Gastroesophageal sphincter (tissue), 4 donors: ENCODE measurements at regions not wholly inside any gene's neighbourhood (a gene's known extent, or its start where the extent isn't known, plus 50 kb on each side); places are given as distances from the start of the nearest gene placed in this dataset.

ENCODE experiments used
- ATAC-seq: fragments of 150-250 bp; one replicate; pipeline ENCODE4 v1.9.1; 2016; ENCODE audit warnings: mild to moderate bottlenecking, moderate library complexity
- H3K27ac ChIP-seq, 4 donors: fragments of 200-600 bp; sonication (generic) in 3 of 4; 1 replicate in 3 of 4; 2 replicates in 1 of 4; pipeline ENCODE4 v1.5.1; 2016 to 2019
- H3K27me3 ChIP-seq: fragments of 200-600 bp; sonication (generic); one replicate; pipeline ENCODE4 v1.5.1; 2019
- H3K36me3 ChIP-seq, 2 donors: fragments of 200-600 bp; sonication (generic); one replicate each; pipeline ENCODE4 v1.5.1; 2019; ENCODE audit warnings: control low read depth in 1 of 2
- H3K4me1 ChIP-seq, 3 donors: fragments of 200-600 bp; sonication (generic); 1 replicate in 2 of 3; 2 replicates in 1 of 3; pipeline ENCODE4 v1.5.1; 2016 to 2019; ENCODE audit warnings: control low read depth in 2 of 3
- H3K4me3 ChIP-seq, 2 donors: fragments of 200-600 bp; sonication (generic); one replicate each; pipeline ENCODE4 v1.5.1; 2019; ENCODE audit warnings: mild to moderate bottlenecking in 1 of 2, moderate library complexity in 1 of 2
- H3K9me3 ChIP-seq, 3 donors: fragments of 200-600 bp; sonication (generic); one replicate each; pipeline ENCODE4 v1.5.1; 2017 to 2019; ENCODE audit warnings: control low read depth in 2 of 3
- CTCF ChIP-seq, 4 experiments: fragments of 200-600 bp in 2 of 4; fragments of 450-650 bp in 2 of 4; sonication (generic) in 1 of 4; IDR thresholded peaks; one replicate each; pipeline ENCODE4 v1.5.1; 2017 to 2019; ENCODE audit warnings: antibody characterized with exemption in 4 of 4, mild to moderate bottlenecking in 2 of 4, moderate library complexity in 2 of 4
- EP300 ChIP-seq: sonication (generic); formaldehyde crosslinking; IDR thresholded peaks from one replicate; pipeline ENCODE4 v1.6.1; 2017; ENCODE audit warnings: antibody characterized with exemption, mild to moderate bottlenecking
- POLR2A ChIP-seq, 2 donors: fragments of 450-650 bp; IDR thresholded peaks; one replicate each; pipeline ENCODE4 v1.6.1; 2017; ENCODE audit warnings: antibody characterized with exemption in 2 of 2, mild to moderate bottlenecking in 2 of 2, moderate library complexity in 1 of 2
- POLR2AphosphoS5 ChIP-seq: sonication (generic); formaldehyde crosslinking; IDR thresholded peaks from one replicate; pipeline ENCODE4 v1.6.1; 2017; ENCODE audit warnings: antibody characterized with exemption
- WGBS, 2 donors: methylation state at CpG; one replicate each; pipeline ENCODE4 v1.1.5; 2018; ENCODE audit warnings: low coverage in 1 of 2; 5-methylcytosine and 5-hydroxymethylcytosine counted together

GRCh38 chr3:8233938-8234337 lies 267.7 kb upstream of the LMCD1 start:
- 90 to 100% methylated on average over 2 of the region's 2 CpGs for WGBS, 2 donors

GRCh38 chr3:8236264-8236663 lies 265.4 kb upstream of the LMCD1 start:
- no peak for ATAC-seq
- H3K4me3 ChIP-seq = no peak overlapping the region
- 73 to 82% methylated on average over 3 of the region's 3 CpGs for WGBS, 2 donors
- H3K27ac ChIP-seq = peak overlapping the region in 1 of 4 donors; percentile 73
- H3K4me1 ChIP-seq = peaks cover 0 to 34% (median 6%) of the 10 kb centered on the region in 3 donors
- no peaks in the 10 kb centered on the region for H3K9me3 ChIP-seq
- TF ChIP-seq CTCF (IDR thresholded peaks at IDR 0.05) (no peak), POLR2A (IDR thresholded peaks at IDR 0.05) (no peak), EP300 (no peak), POLR2AphosphoS5 (no peak)
- H3K36me3 ChIP-seq = no peaks in the 10 kb centered on the region
- no peaks in the 10 kb centered on the region for H3K27me3 ChIP-seq

More at GRCh38 chr3:8233938-8234337, 267.7 kb upstream of the LMCD1 start:
- Histone ChIP-seq H3K4me1 (peaks cover 0 to 17% (median 3%) of the 10 kb centered on the region in 3 donors), H3K4me3 (no peak overlapping the region), H3K27ac (no peak overlapping the region), H3K9me3 (no peaks in the 10 kb centered on the region), H3K36me3 (no peaks in the 10 kb centered on the region), H3K27me3 (no peaks in the 10 kb centered on the region)
- TF ChIP-seq POLR2A (IDR thresholded peaks at IDR 0.05) (no peak), EP300 (no peak), CTCF (IDR thresholded peaks at IDR 0.05) (no peak), POLR2AphosphoS5 (no peak)
- no peak for ATAC-seq

GRCh38 chr3:8237893-8238292 lies 263.7 kb upstream of the LMCD1 start:
- WGBS, 2 donors = 21 to 32% methylated on average over 5 of the region's 5 CpGs
- ATAC-seq = peak; percentile 78
- Histone ChIP-seq H3K4me3 (no peak overlapping the region), H3K4me1 (peaks cover 0 to 34% (median 6%) of the 10 kb centered on the region in 3 donors), H3K9me3 (peaks cover 0 to 11% (median 0%) of the 10 kb centered on the region in 3 donors), H3K36me3 (no peaks in the 10 kb centered on the region), H3K27ac (peak overlapping the region; percentile 73 to 80 (median 80)), H3K27me3 (no peaks in the 10 kb centered on the region)
- TF ChIP-seq POLR2AphosphoS5 (peak; percentile 66), CTCF (IDR thresholded peaks at IDR 0.05) (no peak)

- Histone ChIP-seq H3K36me3 (no peaks in the 10 kb centered on the region), H3K4me1 (peaks cover 0 to 34% (median 6%) of the 10 kb centered on the region in 3 donors), H3K27me3 (no peaks in the 10 kb centered on the region), H3K9me3 (peaks cover 0 to 17% (median 0%) of the 10 kb centered on the region in 3 donors), H3K27ac (peak overlapping the region; percentile 73 to 80 (median 80)), H3K4me3 (no peak overlapping the region)
- ATAC-seq = peak; percentile 42
- TF ChIP-seq POLR2A (IDR thresholded peaks at IDR 0.05) (no peak), CTCF (IDR thresholded peaks at IDR 0.05) (no peak), POLR2AphosphoS5 (no peak), EP300 (no peak)
- WGBS, 2 donors = 63% methylated on average over 1 of the region's 1 CpG; no CpG with 5 or more reads in 1 of the 2 donors
These were observed 263.2 kb upstream of the LMCD1 start for GRCh38 chr3:8238432-8238831.

GRCh38 chr3:8239095-8239494 lies 262.5 kb upstream of the LMCD1 start:
- Histone ChIP-seq H3K27me3 (no peaks in the 10 kb centered on the region), H3K9me3 (peaks cover 0 to 23% (median 0%) of the 10 kb centered on the region in 3 donors), H3K27ac (peak overlapping the region; percentile 63 to 80 (median 76)), H3K4me3 (no peak overlapping the region), H3K4me1 (peaks cover 0 to 34% (median 6%) of the 10 kb centered on the region in 3 donors), H3K36me3 (no peaks in the 10 kb centered on the region)
- WGBS, 2 donors = 77 to 91% methylated on average over 2 of the region's 2 CpGs
- ATAC-seq = no peak
- TF ChIP-seq CTCF (IDR thresholded peaks at IDR 0.05) (no peak), EP300 (no peak), POLR2A (IDR thresholded peaks at IDR 0.05) (no peak), POLR2AphosphoS5 (no peak)
